COR-L47 (cell line): ENCODE measurements at regions not wholly inside any gene's neighbourhood (a gene's known extent, or its start where the extent isn't known, plus 50 kb on each side); places are given as distances from the start of the nearest gene placed in this dataset.
A peak's percentile ranks its signal among the peaks of the same experiment; 100 is the strongest.

ENCODE experiments used
- DNase-seq: peaks from one replicate; lab custom pipeline; 2025; lab: John Stamatoyannopoulos, UW

GRCh38 chr13:50358231-50359040 lies 343.2 kb downstream of the KCNRG start:
- no peak for DNase-seq

GRCh38 chr13:50359041-50359367 lies 343.8 kb downstream of the KCNRG start:
- DNase-seq, result no peak

GRCh38 chr13:50359779-50360178 lies 344.5 kb downstream of the KCNRG start:
- DNase-seq, result no peak

GRCh38 chr13:50360637-50361036 lies 345.4 kb downstream of the KCNRG start:
- no peak for DNase-seq

GRCh38 chr13:50361282-50361681 lies 346.0 kb downstream of the KCNRG start:
- DNase-seq, result no peak

GRCh38 chr13:50365408-50366391 lies 350.5 kb downstream of the KCNRG start:
- peak; percentile 76 for DNase-seq

- DNase-seq, result peak; percentile 90
Measured at GRCh38 chr13:50366488-50367174, 351.4 kb downstream of the KCNRG start.

- no peak for DNase-seq
Measured at GRCh38 chr13:50369646-50370045, 354.4 kb downstream of the KCNRG start.

- DNase-seq, result no peak
Measured at GRCh38 chr13:50370303-50370950, 355.2 kb downstream of the KCNRG start.

GRCh38 chr13:50374517-50374916 lies 359.3 kb downstream of the KCNRG start:
- no peak for DNase-seq

GRCh38 chr13:50375792-50376191 lies 360.5 kb downstream of the KCNRG start:
- DNase-seq, result no peak

GRCh38 chr13:50376895-50377575 lies 361.8 kb downstream of the KCNRG start:
- peak; percentile 59 for DNase-seq

GRCh38 chr13:50377726-50378270 lies 362.6 kb downstream of the KCNRG start:
- DNase-seq, result peak; percentile 15

GRCh38 chr13:50378509-50379044 lies 363.3 kb downstream of the KCNRG start:
- no peak for DNase-seq

GRCh38 chr13:50379584-50379983 lies 364.3 kb downstream of the KCNRG start:
- no peak for DNase-seq

- no peak for DNase-seq
Measured at GRCh38 chr13:50380905-50381304, 365.7 kb downstream of the KCNRG start.

GRCh38 chr13:50382511-50382910 lies 367.3 kb downstream of the KCNRG start:
- no peak for DNase-seq

- no peak for DNase-seq
Measured at GRCh38 chr13:50382951-50383350, 367.7 kb downstream of the KCNRG start.

- DNase-seq, result no peak
Measured at GRCh38 chr13:50384724-50385123, 369.5 kb downstream of the KCNRG start.

- no peak for DNase-seq
Measured at GRCh38 chr13:50386541-50387050, 371.4 kb downstream of the KCNRG start.
